Glutamatergic neuron (in vitro differentiated cells): ENCODE measurements at regions not wholly inside any gene's neighbourhood (a gene's known extent, or its start where the extent isn't known, plus 50 kb on each side); places are given as distances from the start of the nearest gene placed in this dataset.

Source experiments
- DNase-seq: peaks from one replicate; pipeline ENCODE4 v3.0.0; 2022
- H3K27ac Mint-ChIP-seq: one replicate; pipeline ENCODE4 v1.8.0; 2020; ENCODE audit warnings: mild to moderate bottlenecking, mixed read lengths, inconsistent platforms; ENCODE audit not compliant: unreplicated experiment
- H3K27me3 Mint-ChIP-seq: one replicate; pipeline ENCODE4 v1.8.0; 2020; ENCODE audit warnings: mild to moderate bottlenecking, moderate library complexity, mixed read lengths, inconsistent platforms; ENCODE audit not compliant: unreplicated experiment
- H3K36me3 Mint-ChIP-seq: one replicate; pipeline ENCODE4 v1.8.0; 2020; ENCODE audit warnings: mild to moderate bottlenecking, mixed read lengths, inconsistent platforms; ENCODE audit not compliant: unreplicated experiment
- H3K4me1 Mint-ChIP-seq: one replicate; pipeline ENCODE4 v1.8.0; 2020; ENCODE audit warnings: mild to moderate bottlenecking, low read depth, mixed read lengths, inconsistent platforms; ENCODE audit not compliant: unreplicated experiment
- H3K4me3 Mint-ChIP-seq: one replicate; pipeline ENCODE4 v1.8.0; 2020; ENCODE audit warnings: mild to moderate bottlenecking, mixed read lengths, inconsistent platforms; ENCODE audit not compliant: unreplicated experiment
- H3K9me3 Mint-ChIP-seq: one replicate; pipeline ENCODE4 v1.8.0; 2020; ENCODE audit warnings: mild to moderate bottlenecking, moderate library complexity, mixed read lengths, inconsistent platforms; ENCODE audit not compliant: unreplicated experiment
- TF ChIP-seq, protein P1 (sequence below): fragments of 200-600 bp; sonication (generic); IDR thresholded peaks from one replicate; pipeline ENCODE4 v1.5.0; 2021; ENCODE audit not compliant: partially characterized antibody, unreplicated experiment

DNA sequence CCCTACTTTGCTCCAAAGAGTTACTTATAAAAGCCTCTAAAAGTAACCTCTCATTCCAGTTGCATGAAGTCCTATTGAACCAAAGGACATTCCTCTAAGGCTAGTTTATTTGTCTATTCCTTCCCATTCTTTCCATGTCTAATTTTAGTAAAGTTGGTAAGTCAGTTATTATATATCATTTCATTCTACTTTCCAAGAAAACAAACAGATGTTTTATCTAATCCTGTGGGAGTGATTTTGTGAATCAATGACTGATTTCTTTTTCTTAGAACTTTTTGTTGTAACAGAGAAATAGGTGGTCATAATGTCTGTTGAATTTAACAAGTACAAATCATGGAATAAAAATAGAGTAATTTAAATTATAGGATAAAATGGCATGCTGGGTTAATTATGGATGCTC, 286.3 kb downstream of the FSIP2 start:
- H3K27ac Mint-ChIP-seq = no peak overlapping the region
- no peak overlapping the region for H3K4me3 Mint-ChIP-seq
- DNase-seq = no peak
- no peaks in the 10 kb centered on the region for H3K27me3 Mint-ChIP-seq
- H3K4me1 Mint-ChIP-seq = no peaks in the 10 kb centered on the region
- TF ChIP-seq, protein P1, sequence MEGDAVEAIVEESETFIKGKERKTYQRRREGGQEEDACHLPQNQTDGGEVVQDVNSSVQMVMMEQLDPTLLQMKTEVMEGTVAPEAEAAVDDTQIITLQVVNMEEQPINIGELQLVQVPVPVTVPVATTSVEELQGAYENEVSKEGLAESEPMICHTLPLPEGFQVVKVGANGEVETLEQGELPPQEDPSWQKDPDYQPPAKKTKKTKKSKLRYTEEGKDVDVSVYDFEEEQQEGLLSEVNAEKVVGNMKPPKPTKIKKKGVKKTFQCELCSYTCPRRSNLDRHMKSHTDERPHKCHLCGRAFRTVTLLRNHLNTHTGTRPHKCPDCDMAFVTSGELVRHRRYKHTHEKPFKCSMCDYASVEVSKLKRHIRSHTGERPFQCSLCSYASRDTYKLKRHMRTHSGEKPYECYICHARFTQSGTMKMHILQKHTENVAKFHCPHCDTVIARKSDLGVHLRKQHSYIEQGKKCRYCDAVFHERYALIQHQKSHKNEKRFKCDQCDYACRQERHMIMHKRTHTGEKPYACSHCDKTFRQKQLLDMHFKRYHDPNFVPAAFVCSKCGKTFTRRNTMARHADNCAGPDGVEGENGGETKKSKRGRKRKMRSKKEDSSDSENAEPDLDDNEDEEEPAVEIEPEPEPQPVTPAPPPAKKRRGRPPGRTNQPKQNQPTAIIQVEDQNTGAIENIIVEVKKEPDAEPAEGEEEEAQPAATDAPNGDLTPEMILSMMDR = no peak
- no peaks in the 10 kb centered on the region for H3K36me3 Mint-ChIP-seq
- no peaks in the 10 kb centered on the region for H3K9me3 Mint-ChIP-seq

DNA sequence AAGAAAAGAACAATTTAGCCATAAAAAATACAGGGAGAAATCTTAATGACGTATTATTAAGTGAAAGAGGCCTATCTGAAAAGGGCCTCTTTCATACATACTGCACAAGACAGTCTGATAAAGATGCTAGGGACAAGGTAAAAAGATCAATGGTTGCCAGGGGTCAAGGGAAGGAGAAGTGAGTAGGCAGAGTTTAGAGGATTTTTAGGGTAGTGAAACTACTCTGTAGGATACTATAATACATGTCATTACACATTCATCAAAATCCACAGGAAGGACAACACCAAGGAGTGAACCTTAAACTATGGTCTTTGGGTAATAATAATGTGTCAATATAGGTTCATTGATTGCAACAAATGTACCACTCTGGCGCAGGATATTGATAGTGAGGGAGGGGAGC, 289.3 kb downstream of the FSIP2 start:
- H3K4me3 Mint-ChIP-seq = no peak overlapping the region
- H3K27ac Mint-ChIP-seq = no peak overlapping the region
- TF ChIP-seq, protein P1 = no peak
- no peaks in the 10 kb centered on the region for H3K36me3 Mint-ChIP-seq
- no peaks in the 10 kb centered on the region for H3K27me3 Mint-ChIP-seq
- no peak for DNase-seq
- no peaks in the 10 kb centered on the region for H3K9me3 Mint-ChIP-seq
- no peaks in the 10 kb centered on the region for H3K4me1 Mint-ChIP-seq

DNA sequence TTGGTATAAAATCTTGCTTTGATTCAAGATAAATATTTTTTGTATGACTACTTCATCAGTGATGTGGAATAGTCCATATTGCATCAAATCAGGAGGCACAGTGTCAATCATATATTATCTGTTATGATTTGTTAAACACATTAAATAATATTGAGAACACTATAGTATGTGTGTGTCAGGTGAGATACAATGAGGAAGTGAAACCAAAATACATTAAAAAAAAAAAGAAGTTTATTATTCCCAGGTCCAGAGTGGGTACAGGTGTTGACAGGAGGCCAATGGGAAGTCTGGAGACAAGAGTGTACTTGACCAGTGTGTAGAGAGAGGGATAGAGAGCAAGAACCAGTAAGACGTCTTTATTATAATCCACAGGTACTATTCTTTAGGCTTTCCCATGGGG, 292.6 kb downstream of the FSIP2 start:
- DNase-seq = no peak
- Mint-ChIP-seq H3K36me3 (no peaks in the 10 kb centered on the region), H3K4me3 (no peak overlapping the region), H3K27me3 (no peaks in the 10 kb centered on the region), H3K9me3 (no peaks in the 10 kb centered on the region), H3K27ac (no peak overlapping the region), H3K4me1 (no peaks in the 10 kb centered on the region)
- TF ChIP-seq, protein P1 = no peak

DNA sequence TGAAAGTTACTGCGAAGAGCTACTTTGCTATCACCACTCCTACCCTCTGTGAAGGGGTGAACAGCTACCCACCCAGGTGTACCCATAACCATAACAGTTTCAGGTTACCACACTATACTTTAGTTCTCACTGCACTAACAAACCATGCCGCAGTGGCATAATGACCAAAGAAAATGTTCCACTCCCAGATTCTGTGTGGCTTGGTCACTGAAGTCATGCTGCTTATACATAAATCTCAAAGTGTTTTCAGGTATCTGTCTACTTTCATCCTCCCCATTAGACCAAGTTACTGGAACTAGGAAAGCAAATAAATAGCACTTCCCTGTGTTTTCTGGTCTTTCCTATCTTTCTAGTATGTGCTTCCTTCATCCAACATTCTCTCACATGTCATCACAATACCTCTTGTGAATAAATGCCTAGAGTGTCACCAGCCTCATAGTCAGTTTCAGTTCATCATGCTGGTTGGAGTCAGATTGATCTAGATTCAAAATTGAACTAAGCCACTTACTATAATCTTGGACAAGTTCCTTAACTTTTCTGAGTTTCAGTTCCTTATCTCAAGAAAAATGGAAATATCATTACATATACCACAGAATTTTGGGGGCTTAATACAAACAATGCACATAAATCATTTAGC, 293.6 kb downstream of the FSIP2 start:
- H3K27me3 Mint-ChIP-seq = no peaks in the 10 kb centered on the region
- no peaks in the 10 kb centered on the region for H3K36me3 Mint-ChIP-seq
- DNase-seq = no peak
- H3K4me1 Mint-ChIP-seq = no peaks in the 10 kb centered on the region
- H3K9me3 Mint-ChIP-seq = no peaks in the 10 kb centered on the region
- no peak overlapping the region for H3K27ac Mint-ChIP-seq
- no peak overlapping the region for H3K4me3 Mint-ChIP-seq
- TF ChIP-seq, protein P1 = no peak

DNA sequence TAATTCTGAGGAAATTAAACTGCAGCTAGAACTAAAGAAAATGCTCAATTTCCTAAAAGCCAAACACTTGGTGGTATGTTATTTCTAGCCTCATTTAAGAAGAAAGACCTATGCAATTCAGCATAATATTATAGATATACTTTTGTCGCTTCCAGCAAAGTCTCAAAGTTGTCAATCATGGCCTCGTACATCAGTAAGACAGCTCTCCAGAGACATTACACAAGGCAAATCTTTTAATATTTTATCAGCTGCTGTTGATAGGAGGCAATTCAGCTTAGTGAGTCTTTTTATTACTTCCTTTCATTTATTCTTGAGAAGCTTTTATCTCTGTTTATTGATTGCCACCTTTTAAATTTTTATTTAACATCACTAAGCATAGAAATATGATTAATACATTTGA, 294.3 kb downstream of the FSIP2 start:
- H3K36me3 Mint-ChIP-seq = no peaks in the 10 kb centered on the region
- DNase-seq = no peak
- H3K9me3 Mint-ChIP-seq = no peaks in the 10 kb centered on the region
- TF ChIP-seq, protein P1 = no peak
- no peak overlapping the region for H3K4me3 Mint-ChIP-seq
- no peaks in the 10 kb centered on the region for H3K4me1 Mint-ChIP-seq
- H3K27ac Mint-ChIP-seq = no peak overlapping the region
- no peaks in the 10 kb centered on the region for H3K27me3 Mint-ChIP-seq
